ENCODE measurements at regions not wholly inside any gene's neighbourhood (a gene's known extent, or its start where the extent isn't known, plus 50 kb on each side); places are given as distances from the start of the nearest gene placed in this dataset.
"Not testable (repeated sequence)": the region's sequence is repeated elsewhere in the genome, so short reads cannot be mapped to it uniquely, and the experiment has no call there.

DNA sequence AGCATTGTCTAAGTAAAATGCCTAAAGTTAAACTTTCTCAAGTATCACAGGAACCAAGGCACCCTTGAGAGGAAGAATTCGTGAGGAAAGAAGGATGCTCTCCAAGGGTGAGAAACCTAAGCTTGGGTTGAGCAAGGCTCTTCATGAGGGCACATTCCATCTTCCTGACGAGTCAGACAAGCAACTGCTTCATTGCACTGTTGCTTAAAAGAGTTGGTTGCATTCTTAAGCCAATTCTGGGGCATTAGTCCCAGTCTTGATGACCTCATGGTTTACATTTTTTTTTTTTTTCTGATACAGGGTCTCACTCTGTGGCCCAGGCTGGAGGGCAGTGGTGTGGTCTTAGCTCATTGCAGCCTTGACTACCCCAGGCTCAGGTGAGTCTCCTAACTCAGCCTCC lies 237.5 kb downstream of the ACTR3 start:
- H3K9me2 ChIP-seq (ENCODE audit: low read depth, low read length), result no peaks in the 10 kb centered on the region
- no peaks in the 10 kb centered on the region for H4K20me1 ChIP-seq (ENCODE audit: insufficient read depth, low read length)
- no peaks in the 10 kb centered on the region for H3K27me3 ChIP-seq (ENCODE audit: insufficient read depth, low read length)
- no peak overlapping the region for H3K4me3 ChIP-seq (ENCODE audit: low read depth, low read length, poor library complexity, severe bottlenecking)
- no peaks in the 10 kb centered on the region for H3K9me3 ChIP-seq (ENCODE audit: low read length)
- no peaks in the 10 kb centered on the region for H3F3A ChIP-seq (ENCODE audit: insufficient read depth, low read length)
- H3K9ac ChIP-seq (ENCODE audit: low read length), result no peak overlapping the region
- no peaks in the 10 kb centered on the region for H3K36me3 ChIP-seq (ENCODE audit: insufficient read depth, low read length)
- H3K27ac ChIP-seq (ENCODE audit: low read depth, low read length, poor library complexity, severe bottlenecking), result no peak overlapping the region
- H3K4me1 ChIP-seq (ENCODE audit: insufficient read depth, low read length, severe bottlenecking), result no peaks in the 10 kb centered on the region
- no peaks in the 10 kb centered on the region for H3K79me2 ChIP-seq (ENCODE audit: insufficient read depth, low read length)
- no peak for TF ChIP-seq EZH2 (IDR thresholded peaks at IDR 0.05; ENCODE audit: borderline replicate concordance, low read length)
- TF ChIP-seq, protein P1, sequence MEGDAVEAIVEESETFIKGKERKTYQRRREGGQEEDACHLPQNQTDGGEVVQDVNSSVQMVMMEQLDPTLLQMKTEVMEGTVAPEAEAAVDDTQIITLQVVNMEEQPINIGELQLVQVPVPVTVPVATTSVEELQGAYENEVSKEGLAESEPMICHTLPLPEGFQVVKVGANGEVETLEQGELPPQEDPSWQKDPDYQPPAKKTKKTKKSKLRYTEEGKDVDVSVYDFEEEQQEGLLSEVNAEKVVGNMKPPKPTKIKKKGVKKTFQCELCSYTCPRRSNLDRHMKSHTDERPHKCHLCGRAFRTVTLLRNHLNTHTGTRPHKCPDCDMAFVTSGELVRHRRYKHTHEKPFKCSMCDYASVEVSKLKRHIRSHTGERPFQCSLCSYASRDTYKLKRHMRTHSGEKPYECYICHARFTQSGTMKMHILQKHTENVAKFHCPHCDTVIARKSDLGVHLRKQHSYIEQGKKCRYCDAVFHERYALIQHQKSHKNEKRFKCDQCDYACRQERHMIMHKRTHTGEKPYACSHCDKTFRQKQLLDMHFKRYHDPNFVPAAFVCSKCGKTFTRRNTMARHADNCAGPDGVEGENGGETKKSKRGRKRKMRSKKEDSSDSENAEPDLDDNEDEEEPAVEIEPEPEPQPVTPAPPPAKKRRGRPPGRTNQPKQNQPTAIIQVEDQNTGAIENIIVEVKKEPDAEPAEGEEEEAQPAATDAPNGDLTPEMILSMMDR (IDR thresholded peaks at IDR 0.05; ENCODE audit: low read length), result no peak
- no peak overlapping the region for H2AFZ ChIP-seq (ENCODE audit: low read length)
- no peak overlapping the region for H3K4me2 ChIP-seq (ENCODE audit: low read length)

DNA sequence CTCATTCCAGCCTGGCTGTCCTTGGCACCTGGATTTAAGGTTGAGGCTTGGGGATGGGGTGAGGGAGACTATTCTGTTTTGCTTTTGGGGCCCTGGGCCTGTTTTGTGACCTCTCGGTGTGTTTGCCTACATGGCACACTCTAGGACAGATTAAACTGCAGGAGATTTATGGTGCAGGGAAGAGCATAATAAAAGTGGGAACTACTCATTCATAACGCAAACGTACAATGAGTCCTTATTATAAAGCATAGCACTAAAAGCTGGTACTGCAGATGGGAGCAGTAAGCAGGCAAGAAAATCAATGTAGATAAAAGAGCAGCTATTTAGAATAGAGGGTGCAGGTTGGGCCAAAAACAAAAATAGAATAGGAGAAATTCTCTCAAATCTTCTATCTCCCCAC lies 238.4 kb downstream of the ACTR3 start:
- H3F3A ChIP-seq (ENCODE audit: insufficient read depth, low read length), result no peaks in the 10 kb centered on the region
- no peak overlapping the region for H2AFZ ChIP-seq (ENCODE audit: low read length)
- H4K20me1 ChIP-seq (ENCODE audit: insufficient read depth, low read length), result no peaks in the 10 kb centered on the region
- H3K27ac ChIP-seq (ENCODE audit: low read depth, low read length, poor library complexity, severe bottlenecking), result no peak overlapping the region
- H3K36me3 ChIP-seq (ENCODE audit: insufficient read depth, low read length), result no peaks in the 10 kb centered on the region
- H3K4me3 ChIP-seq (ENCODE audit: low read depth, low read length, poor library complexity, severe bottlenecking), result no peak overlapping the region
- no peaks in the 10 kb centered on the region for H3K27me3 ChIP-seq (ENCODE audit: insufficient read depth, low read length)
- no peaks in the 10 kb centered on the region for H3K9me2 ChIP-seq (ENCODE audit: low read depth, low read length)
- no peaks in the 10 kb centered on the region for H3K79me2 ChIP-seq (ENCODE audit: insufficient read depth, low read length)
- TF ChIP-seq EZH2 (IDR thresholded peaks at IDR 0.05; ENCODE audit: borderline replicate concordance, low read length), result no peak
- TF ChIP-seq, protein P1 (IDR thresholded peaks at IDR 0.05; ENCODE audit: low read length), result no peak
- no peaks in the 10 kb centered on the region for H3K9me3 ChIP-seq (ENCODE audit: low read length)
- H3K4me2 ChIP-seq (ENCODE audit: low read length), result no peak overlapping the region
- no peak overlapping the region for H3K9ac ChIP-seq (ENCODE audit: low read length)
- no peaks in the 10 kb centered on the region for H3K4me1 ChIP-seq (ENCODE audit: insufficient read depth, low read length, severe bottlenecking)

DNA sequence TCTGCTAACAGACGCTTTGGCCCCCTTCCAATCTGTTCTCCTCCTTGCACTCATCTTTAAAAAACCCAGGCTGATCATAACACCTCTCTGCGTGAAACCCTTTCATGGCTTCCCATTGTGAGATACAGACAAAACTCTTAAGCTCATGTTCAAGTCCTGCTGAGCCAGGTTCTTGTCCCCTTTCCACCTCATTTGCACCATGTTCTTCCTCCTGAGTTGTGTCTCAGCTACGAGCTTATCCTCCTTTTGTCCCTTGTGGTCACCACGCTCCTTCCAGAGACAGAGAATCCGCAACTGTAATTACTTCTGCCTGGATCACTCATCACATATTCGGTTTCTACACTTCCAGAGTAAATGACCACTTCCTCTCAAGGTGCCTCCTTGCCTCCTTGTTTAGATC lies 238.8 kb downstream of the ACTR3 start:
- H3K27ac ChIP-seq (ENCODE audit: low read depth, low read length, poor library complexity, severe bottlenecking), result no peak overlapping the region
- no peak overlapping the region for H3K4me2 ChIP-seq (ENCODE audit: low read length)
- H3F3A ChIP-seq (ENCODE audit: insufficient read depth, low read length), result no peaks in the 10 kb centered on the region
- H3K79me2 ChIP-seq (ENCODE audit: insufficient read depth, low read length), result no peaks in the 10 kb centered on the region
- H4K20me1 ChIP-seq (ENCODE audit: insufficient read depth, low read length), result no peaks in the 10 kb centered on the region
- no peak overlapping the region for H2AFZ ChIP-seq (ENCODE audit: low read length)
- H3K9me2 ChIP-seq (ENCODE audit: low read depth, low read length), result no peaks in the 10 kb centered on the region
- TF ChIP-seq EZH2 (IDR thresholded peaks at IDR 0.05; ENCODE audit: borderline replicate concordance, low read length), result no peak
- TF ChIP-seq, protein P1 (IDR thresholded peaks at IDR 0.05; ENCODE audit: low read length), result no peak
- no peak overlapping the region for H3K9ac ChIP-seq (ENCODE audit: low read length)
- H3K4me3 ChIP-seq (ENCODE audit: low read depth, low read length, poor library complexity, severe bottlenecking), result no peak overlapping the region
- no peaks in the 10 kb centered on the region for H3K4me1 ChIP-seq (ENCODE audit: insufficient read depth, low read length, severe bottlenecking)
- no peaks in the 10 kb centered on the region for H3K36me3 ChIP-seq (ENCODE audit: insufficient read depth, low read length)
- no peaks in the 10 kb centered on the region for H3K9me3 ChIP-seq (ENCODE audit: low read length)
- H3K27me3 ChIP-seq (ENCODE audit: insufficient read depth, low read length), result no peaks in the 10 kb centered on the region

DNA sequence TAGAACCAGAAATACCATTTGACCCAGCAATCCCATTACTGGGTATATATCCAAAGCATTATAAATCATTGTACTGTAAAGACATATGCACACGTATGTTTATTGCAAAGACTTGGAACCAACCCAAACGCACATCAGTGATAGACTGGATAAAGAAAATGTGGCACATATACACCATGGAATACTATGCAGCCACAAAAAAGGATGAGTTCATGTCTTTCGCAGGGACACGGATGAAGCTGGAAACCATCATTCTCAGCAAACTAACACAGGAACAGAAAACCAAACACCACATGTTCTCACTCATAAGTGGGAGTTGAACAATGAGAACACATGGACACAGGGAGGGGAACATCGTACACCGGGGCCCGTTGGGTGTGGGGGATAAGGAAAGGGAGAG lies 242.2 kb downstream of the ACTR3 start:
- H2AFZ ChIP-seq (ENCODE audit: low read length); H3K9me2 ChIP-seq (ENCODE audit: low read depth, low read length); H3K9ac ChIP-seq (ENCODE audit: low read length); H3K4me2 ChIP-seq (ENCODE audit: low read length); H3K9me3 ChIP-seq (ENCODE audit: low read length); H3F3A ChIP-seq (ENCODE audit: insufficient read depth, low read length); H3K36me3 ChIP-seq (ENCODE audit: insufficient read depth, low read length); H3K4me3 ChIP-seq (ENCODE audit: low read depth, low read length, poor library complexity, severe bottlenecking); H3K4me1 ChIP-seq (ENCODE audit: insufficient read depth, low read length, severe bottlenecking); H4K20me1 ChIP-seq (ENCODE audit: insufficient read depth, low read length); H3K27me3 ChIP-seq (ENCODE audit: insufficient read depth, low read length); H3K27ac ChIP-seq (ENCODE audit: low read depth, low read length, poor library complexity, severe bottlenecking); H3K79me2 ChIP-seq (ENCODE audit: insufficient read depth, low read length): not testable (repeated sequence)

Data from OCI-LY1 (cell line).